Tibial nerve (tissue), 4 donors: ENCODE measurements at regions not wholly inside any gene's neighbourhood (a gene's known extent, or its start where the extent isn't known, plus 50 kb on each side); places are given as distances from the start of the nearest gene placed in this dataset.

Experiments
- DNase-seq, 2 donors: peaks; one replicate each; pipeline ENCODE4 v3.0.0-alpha.2; 2019; ENCODE audit warnings: low spot score in 2 of 2
- H3K27ac ChIP-seq, 4 donors: fragments of 200-600 bp; sonication (generic) in 3 of 4; one replicate each; pipeline ENCODE4 v1.5.1; 2017 to 2019; ENCODE audit warnings: mild to moderate bottlenecking in 1 of 4
- H3K27me3 ChIP-seq, 2 donors: fragments of 200-600 bp; sonication (generic) in 1 of 2; one replicate each; pipeline versions ENCODE4 v1.5.1 to v1.6.0; 2017 to 2019
- H3K36me3 ChIP-seq, 3 donors: fragments of 200-600 bp; sonication (generic); one replicate each; pipeline ENCODE4 v1.5.1; 2018 to 2019
- H3K4me1 ChIP-seq, 4 donors: fragments of 200-600 bp; sonication (generic) in 3 of 4; one replicate each; pipeline ENCODE4 v1.5.1; 2017 to 2019
- H3K4me3 ChIP-seq, 4 donors: fragments of 200-600 bp; sonication (generic) in 3 of 4; one replicate each; pipeline ENCODE4 v1.5.1; 2017 to 2019; ENCODE audit warnings: mild to moderate bottlenecking in 1 of 4, moderate library complexity in 1 of 4
- H3K9me3 ChIP-seq, 4 donors: fragments of 200-600 bp; sonication (generic) in 3 of 4; one replicate each; pipeline ENCODE4 v1.5.1; 2017 to 2019
- CTCF ChIP-seq, 5 experiments: fragments of 200-600 bp in 3 of 5; fragments of 450-650 bp in 2 of 5; sonication (generic) in 3 of 5; IDR thresholded peaks; one replicate each; pipeline ENCODE4 v1.5.1; 2016 to 2019; ENCODE audit warnings: antibody characterized with exemption in 5 of 5, mild to moderate bottlenecking in 3 of 5, moderate library complexity in 2 of 5
- EP300 ChIP-seq, 2 donors: sonication (generic); formaldehyde crosslinking; IDR thresholded peaks; one replicate each; pipeline ENCODE4 v1.6.1; 2017; ENCODE audit warnings: antibody characterized with exemption in 2 of 2, mild to moderate bottlenecking in 1 of 2
- POLR2A ChIP-seq, 2 donors: fragments of 450-650 bp; IDR thresholded peaks; one replicate each; pipeline ENCODE4 v1.6.1; 2017; ENCODE audit warnings: antibody characterized with exemption in 2 of 2, mild to moderate bottlenecking in 2 of 2, moderate library complexity in 2 of 2
- WGBS, 2 donors: methylation state at CpG; one replicate each; pipeline ENCODE4 v1.1.5; 2018; 5-methylcytosine and 5-hydroxymethylcytosine counted together

DNA sequence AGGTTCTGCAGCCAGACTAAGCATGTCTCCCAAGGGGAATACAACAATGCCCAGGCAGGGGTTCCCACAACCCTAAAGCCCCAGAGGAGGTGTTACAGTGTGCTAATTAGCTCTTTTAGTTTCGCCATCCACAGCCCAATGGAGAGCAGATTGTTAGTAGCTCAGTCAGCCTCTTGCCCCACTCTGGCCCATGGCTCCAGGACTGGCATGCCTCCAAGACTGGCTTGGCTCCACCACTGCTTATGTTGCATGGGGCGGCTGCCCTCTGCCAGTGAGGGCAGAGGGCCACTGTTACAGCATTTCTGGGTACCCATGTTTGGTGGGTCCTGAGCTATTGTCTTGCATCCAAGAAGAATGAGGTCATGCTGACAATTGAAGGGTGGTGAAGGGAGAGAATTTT is 231.1 kb upstream of the MDFIC2 start:
- Histone ChIP-seq H3K4me3 (no peak overlapping the region), H3K9me3 (no peaks in the 10 kb centered on the region), H3K36me3 (no peaks in the 10 kb centered on the region), H3K27ac (no peak overlapping the region), H3K4me1 (no peaks in the 10 kb centered on the region), H3K27me3 (no peaks in the 10 kb centered on the region)
- no peak for DNase-seq
- TF ChIP-seq POLR2A (IDR thresholded peaks at IDR 0.05) (no peak), CTCF (IDR thresholded peaks at IDR 0.05) (no peak), EP300 (IDR thresholded peaks at IDR 0.05) (no peak)
- 85 to 87% methylated on average over 2 of the region's 2 CpGs for WGBS, 2 donors

DNA sequence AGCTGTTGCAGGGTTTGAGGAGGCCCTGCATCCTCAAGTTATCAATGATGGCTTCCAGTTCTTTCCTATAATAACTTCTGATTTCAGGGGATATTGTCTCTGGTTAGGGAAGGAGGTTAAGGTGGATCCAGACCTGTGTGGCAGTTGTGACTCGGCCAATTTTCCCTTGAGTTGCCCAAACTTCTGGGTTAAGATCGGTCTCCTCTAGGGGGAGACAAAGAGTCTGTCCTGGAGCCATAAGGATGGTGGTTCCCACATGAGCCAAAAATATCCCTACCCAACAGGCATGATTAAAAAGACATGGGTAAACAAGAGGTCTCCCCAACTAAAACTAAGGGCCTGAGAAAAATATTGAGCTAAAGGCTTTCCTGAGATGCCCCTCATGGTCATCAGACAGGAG is 227.5 kb upstream of the MDFIC2 start:
- no peaks in the 10 kb centered on the region for H3K9me3 ChIP-seq
- H3K36me3 ChIP-seq: no peaks in the 10 kb centered on the region
- no peak for DNase-seq
- TF ChIP-seq EP300 (IDR thresholded peaks at IDR 0.05): no peak
- 97 to 100% methylated on average over 2 of the region's 2 CpGs for WGBS, 2 donors
- H3K4me3 ChIP-seq: no peak overlapping the region
- H3K27ac ChIP-seq: no peak overlapping the region
- no peaks in the 10 kb centered on the region for H3K4me1 ChIP-seq
- H3K27me3 ChIP-seq: no peaks in the 10 kb centered on the region

- Histone ChIP-seq H3K36me3 (no peaks in the 10 kb centered on the region), H3K9me3 (no peaks in the 10 kb centered on the region), H3K4me3 (no peak overlapping the region), H3K27me3 (no peaks in the 10 kb centered on the region), H3K27ac (no peak overlapping the region), H3K4me1 (no peaks in the 10 kb centered on the region)
- 58 to 69% methylated on average over 2 of the region's 2 CpGs for WGBS, 2 donors
- TF ChIP-seq POLR2A (IDR thresholded peaks at IDR 0.05) (no peak), EP300 (IDR thresholded peaks at IDR 0.05) (no peak)
- no peak for DNase-seq
Measured at GRCh38 chr3:70532806-70533205, 220.4 kb upstream of the MDFIC2 start.

DNA sequence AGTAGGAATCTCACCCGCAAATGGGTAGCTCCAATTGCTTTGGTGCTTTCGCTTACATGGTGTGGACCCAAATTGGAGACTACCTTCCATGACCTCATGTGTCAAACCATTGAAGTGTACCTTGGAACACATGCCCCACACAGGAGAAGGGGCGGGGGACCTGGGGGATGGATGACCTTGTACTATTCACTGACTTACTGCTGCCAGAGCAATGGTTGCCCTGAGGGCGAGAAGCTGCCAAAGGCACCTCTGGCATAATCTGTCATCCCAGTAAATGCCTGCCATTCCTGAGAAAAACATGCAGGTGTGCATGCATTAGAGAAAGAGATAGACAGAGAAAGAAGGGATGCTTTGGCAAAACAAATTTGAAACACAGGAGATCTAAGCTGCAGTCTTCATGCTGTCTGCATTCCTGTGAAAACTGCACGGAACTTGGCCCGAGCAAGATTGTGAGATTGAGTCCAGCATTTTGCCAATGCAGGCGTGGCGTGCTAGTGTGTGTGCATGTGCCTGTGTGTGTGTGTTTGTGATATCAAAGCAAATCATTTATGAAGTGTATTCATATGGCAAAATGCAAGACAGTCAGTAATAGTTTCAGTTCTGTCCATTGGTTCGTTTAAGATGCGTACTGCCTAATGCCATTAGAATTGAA is 219.5 kb upstream of the MDFIC2 start:
- no peak overlapping the region for H3K4me3 ChIP-seq
- no peaks in the 10 kb centered on the region for H3K36me3 ChIP-seq
- H3K9me3 ChIP-seq: no peaks in the 10 kb centered on the region
- no peak overlapping the region for H3K27ac ChIP-seq
- H3K27me3 ChIP-seq: no peaks in the 10 kb centered on the region
- DNase-seq: no peak
- no peak for TF ChIP-seq EP300 (IDR thresholded peaks at IDR 0.05)
- no peak for TF ChIP-seq CTCF (IDR thresholded peaks at IDR 0.05)
- no peak for TF ChIP-seq POLR2A (IDR thresholded peaks at IDR 0.05)
- WGBS, 2 donors: 88 to 89% methylated on average over 10 of the region's 10 CpGs
- no peaks in the 10 kb centered on the region for H3K4me1 ChIP-seq

GRCh38 chr3:70531063-70531657 is 218.7 kb upstream of the MDFIC2 start:
- H3K27me3 ChIP-seq: no peaks in the 10 kb centered on the region
- H3K36me3 ChIP-seq: no peaks in the 10 kb centered on the region
- no peak for DNase-seq
- no peaks in the 10 kb centered on the region for H3K9me3 ChIP-seq
- TF ChIP-seq CTCF (IDR thresholded peaks at IDR 0.05) (peak; percentile 41 to 55 (median 48)), EP300 (IDR thresholded peaks at IDR 0.05) (no peak)
- H3K4me1 ChIP-seq: no peaks in the 10 kb centered on the region
- WGBS, 2 donors: 53 to 55% methylated on average over 4 of the region's 4 CpGs
- H3K4me3 ChIP-seq: no peak overlapping the region
- no peak overlapping the region for H3K27ac ChIP-seq

DNA sequence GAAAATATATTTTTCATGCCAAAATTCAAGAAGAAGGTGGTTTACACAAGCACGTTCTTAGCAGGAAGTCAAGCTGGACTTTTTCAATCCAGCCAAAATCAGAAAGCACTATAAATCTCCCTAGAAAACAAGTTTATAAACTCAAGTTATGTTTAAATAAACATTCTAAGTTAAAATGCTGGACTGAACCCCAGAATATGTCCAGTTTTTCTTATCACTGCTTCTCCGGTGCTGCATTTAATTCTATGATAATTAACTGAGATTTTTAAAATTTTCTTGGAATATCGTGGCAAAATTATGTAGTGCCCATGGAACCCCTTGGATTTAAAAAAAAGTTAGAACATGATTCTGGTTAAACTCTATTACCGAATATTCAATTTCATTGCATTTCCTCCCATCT is 218.2 kb upstream of the MDFIC2 start:
- 48 to 59% methylated on average over 4 of the region's 4 CpGs for WGBS, 2 donors
- Histone ChIP-seq H3K27me3 (no peaks in the 10 kb centered on the region), H3K27ac (no peak overlapping the region), H3K36me3 (no peaks in the 10 kb centered on the region), H3K9me3 (no peaks in the 10 kb centered on the region), H3K4me1 (no peaks in the 10 kb centered on the region), H3K4me3 (no peak overlapping the region)
- TF ChIP-seq EP300 (IDR thresholded peaks at IDR 0.05): no peak
- TF ChIP-seq CTCF (IDR thresholded peaks at IDR 0.05): no peak
- no peak for TF ChIP-seq POLR2A (IDR thresholded peaks at IDR 0.05)
- DNase-seq: no peak
